ENCODE measurements at regions not wholly inside any gene's neighbourhood (a gene's known extent, or its start where the extent isn't known, plus 50 kb on each side); places are given as distances from the start of the nearest gene placed in this dataset.
"Not testable (repeated sequence)": the region's sequence is repeated elsewhere in the genome, so short reads cannot be mapped to it uniquely, and the experiment has no call there.

- H3K27ac Mint-ChIP-seq = no peak overlapping the region
- ATAC-seq = no peak
- no peak overlapping the region for H3K4me3 Mint-ChIP-seq
- no peaks in the 10 kb centered on the region for H3K4me1 Mint-ChIP-seq
- no peak for DNase-seq (ENCODE audit: low spot score in 2 of 2)
- H3K36me3 Mint-ChIP-seq = no peaks in the 10 kb centered on the region
- H3K9me3 Mint-ChIP-seq = no peaks in the 10 kb centered on the region
Measured at GRCh38 chr15:87561641-87562040, 694.9 kb downstream of the NTRK3 start.

- no peak overlapping the region for H3K27ac Mint-ChIP-seq
- H3K4me1 Mint-ChIP-seq = no peaks in the 10 kb centered on the region
- no peak for DNase-seq (ENCODE audit: low spot score in 2 of 2)
- H3K36me3 Mint-ChIP-seq = no peaks in the 10 kb centered on the region
- ATAC-seq = no peak
- peaks cover 6% of the 10 kb centered on the region for H3K9me3 Mint-ChIP-seq
- no peak overlapping the region for H3K4me3 Mint-ChIP-seq
Measured at GRCh38 chr15:87557881-87558280, 698.7 kb downstream of the NTRK3 start.

DNA sequence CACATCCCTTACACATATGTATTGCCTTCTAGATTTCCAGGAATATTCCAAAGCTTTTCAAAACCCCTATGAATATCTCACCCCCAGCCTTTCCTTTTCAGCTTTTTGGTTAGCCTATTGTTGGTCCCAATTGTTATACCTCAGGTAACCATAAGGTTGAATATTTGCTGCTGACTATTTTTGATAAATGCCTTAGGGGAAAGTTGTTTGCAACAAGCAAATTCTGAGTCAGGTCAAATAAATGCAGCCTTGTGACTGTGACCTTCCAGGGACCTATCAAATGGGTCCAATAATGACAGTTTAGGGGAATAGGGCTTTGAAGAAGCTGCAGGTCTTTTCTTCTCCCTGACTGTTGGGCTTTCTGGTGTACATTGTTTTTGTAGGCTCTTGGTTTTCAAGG lies 699.7 kb downstream of the NTRK3 start:
- peaks cover 6% of the 10 kb centered on the region for H3K9me3 Mint-ChIP-seq
- H3K4me3 Mint-ChIP-seq = no peak overlapping the region
- no peak for ATAC-seq
- DNase-seq (ENCODE audit: low spot score in 2 of 2) = no peak
- no peaks in the 10 kb centered on the region for H3K4me1 Mint-ChIP-seq
- no peak overlapping the region for H3K27ac Mint-ChIP-seq
- H3K36me3 Mint-ChIP-seq = no peaks in the 10 kb centered on the region

GRCh38 chr15:87549860-87550259 lies 706.7 kb downstream of the NTRK3 start:
- no peaks in the 10 kb centered on the region for H3K4me1 Mint-ChIP-seq
- H3K9me3 Mint-ChIP-seq = peaks cover 6% of the 10 kb centered on the region
- ATAC-seq (no peak), DNase-seq (ENCODE audit: low spot score in 2 of 2) (no peak)
- H3K36me3 Mint-ChIP-seq = no peaks in the 10 kb centered on the region
- H3K4me3 Mint-ChIP-seq = no peak overlapping the region
- H3K27ac Mint-ChIP-seq = no peak overlapping the region

GRCh38 chr15:87549296-87549695 lies 707.2 kb downstream of the NTRK3 start:
- Mint-ChIP-seq H3K4me1 (no peaks in the 10 kb centered on the region), H3K36me3 (no peaks in the 10 kb centered on the region), H3K9me3 (peaks cover 6% of the 10 kb centered on the region), H3K27ac (no peak overlapping the region), H3K4me3 (no peak overlapping the region)
- no peak for DNase-seq (ENCODE audit: low spot score in 2 of 2)
- no peak for ATAC-seq

DNA sequence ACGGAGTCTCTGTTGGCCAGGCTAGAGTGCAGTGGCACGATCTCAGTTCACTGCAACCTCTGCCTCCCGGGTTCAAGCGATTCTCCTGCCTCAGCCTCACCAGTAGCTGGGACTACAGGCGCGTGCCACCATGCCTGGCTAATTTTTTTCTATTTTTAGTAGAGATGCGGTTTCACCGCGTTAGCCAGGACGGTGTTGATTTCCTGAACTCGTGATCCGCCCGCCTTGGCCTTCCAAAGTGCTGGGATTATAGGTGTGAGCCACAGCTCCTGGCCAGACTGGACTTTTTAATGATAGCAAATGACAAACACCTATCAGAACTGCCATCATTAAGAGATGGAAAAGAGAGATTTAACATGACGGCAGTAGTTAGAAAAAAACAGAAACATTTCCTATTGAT lies 707.9 kb downstream of the NTRK3 start:
- H3K4me1 Mint-ChIP-seq; DNase-seq (ENCODE audit: low spot score in 2 of 2); H3K27ac Mint-ChIP-seq; H3K9me3 Mint-ChIP-seq; H3K36me3 Mint-ChIP-seq; ATAC-seq; H3K4me3 Mint-ChIP-seq: not testable (repeated sequence)

DNA sequence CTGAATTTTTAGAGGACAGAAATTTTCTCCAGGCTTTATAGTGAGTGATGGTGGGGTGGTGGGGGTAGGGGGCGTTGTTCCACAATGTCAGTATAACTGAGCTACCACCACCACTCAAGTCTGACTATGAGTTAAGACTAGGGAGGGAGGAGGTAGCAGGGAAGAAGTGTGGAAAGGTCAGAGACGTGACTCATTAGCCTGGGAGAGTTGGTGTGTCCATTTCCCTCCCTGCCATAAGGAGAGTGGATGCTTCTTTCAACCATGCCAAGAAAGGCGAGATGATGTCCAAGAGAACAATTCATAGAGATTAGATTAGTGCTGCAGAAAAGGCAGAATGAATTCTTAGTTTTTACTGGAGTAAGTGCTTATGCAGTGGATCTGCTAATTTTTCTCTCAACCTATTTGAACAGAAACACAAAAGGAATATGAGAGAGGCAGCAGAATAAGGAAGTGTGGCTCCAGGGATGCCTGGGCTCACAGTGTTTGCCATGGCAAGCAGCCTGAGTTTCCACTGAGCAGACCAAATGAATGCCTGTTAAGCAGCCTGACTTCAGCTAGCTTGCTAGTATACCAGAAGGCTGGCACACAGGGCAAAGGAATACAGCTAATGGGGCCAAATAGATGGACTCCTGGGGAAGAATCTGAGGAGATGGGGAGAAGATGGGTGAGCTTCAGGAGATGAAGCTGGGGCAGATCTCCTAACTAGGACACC lies 708.9 kb downstream of the NTRK3 start:
- H3K4me1 Mint-ChIP-seq = no peaks in the 10 kb centered on the region
- H3K4me3 Mint-ChIP-seq = no peak overlapping the region
- no peak overlapping the region for H3K27ac Mint-ChIP-seq
- no peaks in the 10 kb centered on the region for H3K36me3 Mint-ChIP-seq
- DNase-seq (ENCODE audit: low spot score in 2 of 2) (no peak), ATAC-seq (no peak)
- H3K9me3 Mint-ChIP-seq = no peaks in the 10 kb centered on the region

- ATAC-seq = no peak
- H3K36me3 Mint-ChIP-seq = no peaks in the 10 kb centered on the region
Measured at GRCh38 chr15:87538327-87538834, 718.2 kb downstream of the NTRK3 start.

GRCh38 chr15:87537295-87537694 lies 719.2 kb downstream of the NTRK3 start:
- ATAC-seq = no peak
- H3K4me3 Mint-ChIP-seq = no peak overlapping the region
- no peak for DNase-seq (ENCODE audit: low spot score in 2 of 2)
- no peaks in the 10 kb centered on the region for H3K36me3 Mint-ChIP-seq
- H3K4me1 Mint-ChIP-seq = no peaks in the 10 kb centered on the region
- H3K9me3 Mint-ChIP-seq = no peaks in the 10 kb centered on the region
- no peak overlapping the region for H3K27ac Mint-ChIP-seq

More at GRCh38 chr15:87538327-87538834, 718.2 kb downstream of the NTRK3 start:
- H3K4me1 Mint-ChIP-seq = no peaks in the 10 kb centered on the region
- DNase-seq (ENCODE audit: low spot score in 2 of 2) = no peak
- H3K4me3 Mint-ChIP-seq = no peak overlapping the region
- H3K9me3 Mint-ChIP-seq = no peaks in the 10 kb centered on the region
- H3K27ac Mint-ChIP-seq = no peak overlapping the region

DNA sequence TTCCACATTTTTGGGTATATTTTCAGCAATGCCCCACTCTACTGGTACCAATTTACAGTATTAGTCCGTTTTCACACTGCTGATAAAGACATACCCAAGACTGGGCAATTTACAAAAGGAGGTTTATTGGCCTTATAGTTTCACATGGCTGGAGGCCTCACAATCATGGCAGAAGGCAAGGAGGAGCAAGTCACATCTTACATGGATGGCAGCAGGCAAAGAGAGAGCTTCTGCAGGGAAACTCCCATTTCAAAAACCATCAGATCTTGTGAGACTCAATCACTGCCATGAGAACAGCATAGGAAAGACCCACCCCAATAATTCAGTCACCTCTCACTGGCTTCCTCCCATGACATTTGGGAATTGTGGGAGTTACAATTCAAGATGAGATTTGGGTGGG lies 722.9 kb downstream of the NTRK3 start:
- not testable (repeated sequence) for ATAC-seq

DNA sequence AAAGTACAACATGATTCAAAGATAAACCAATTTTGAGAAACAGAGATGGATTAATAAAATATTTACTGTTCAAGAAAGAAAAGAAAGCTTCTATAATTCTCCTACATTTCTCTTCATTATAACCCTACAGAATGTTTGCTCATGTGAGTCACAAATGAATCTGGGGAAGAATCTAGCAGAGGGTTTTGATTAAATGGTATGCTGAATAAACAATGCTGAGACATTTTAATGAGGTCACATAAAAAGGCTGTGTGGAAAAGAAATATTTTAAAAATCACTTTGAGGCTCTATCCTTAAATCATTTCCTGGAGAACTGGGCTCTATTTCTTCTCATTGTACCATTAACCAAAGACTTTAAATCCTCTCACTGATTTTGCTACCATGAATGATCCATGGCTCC lies 727.7 kb downstream of the NTRK3 start:
- H3K4me1 Mint-ChIP-seq = no peaks in the 10 kb centered on the region
- H3K36me3 Mint-ChIP-seq = no peaks in the 10 kb centered on the region
- no peak overlapping the region for H3K27ac Mint-ChIP-seq
- no peak for ATAC-seq
- no peak overlapping the region for H3K4me3 Mint-ChIP-seq
- no peaks in the 10 kb centered on the region for H3K9me3 Mint-ChIP-seq
- DNase-seq (ENCODE audit: low spot score in 2 of 2) = no peak

More for the DNA sequence above, 722.9 kb downstream of the NTRK3 start:
- H3K4me1 Mint-ChIP-seq; H3K36me3 Mint-ChIP-seq; H3K27ac Mint-ChIP-seq; H3K9me3 Mint-ChIP-seq; H3K4me3 Mint-ChIP-seq; DNase-seq (ENCODE audit: low spot score in 2 of 2): not testable (repeated sequence)

DNA sequence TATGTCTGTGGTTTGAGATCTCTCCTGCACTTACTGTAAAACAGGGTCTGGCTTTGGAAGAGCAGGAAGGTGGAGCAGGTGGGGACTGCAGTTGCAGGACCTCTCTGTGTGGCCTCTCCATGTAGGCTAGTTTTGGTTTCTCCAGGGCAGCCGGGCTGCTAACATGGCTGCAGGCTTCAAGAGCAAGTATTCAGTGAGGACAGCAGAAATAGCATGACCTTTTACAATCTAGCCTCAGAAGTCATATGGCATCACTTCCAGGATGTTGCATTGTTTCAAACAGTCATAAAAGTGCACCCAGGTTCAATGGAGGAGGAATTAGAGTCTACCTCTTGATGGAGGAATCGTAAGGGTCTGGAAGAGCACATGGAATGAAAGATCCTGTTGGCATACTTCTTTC lies 728.7 kb downstream of the NTRK3 start:
- H3K4me1 Mint-ChIP-seq = no peaks in the 10 kb centered on the region
- no peaks in the 10 kb centered on the region for H3K9me3 Mint-ChIP-seq
- no peak overlapping the region for H3K4me3 Mint-ChIP-seq
- DNase-seq (ENCODE audit: low spot score in 2 of 2) (no peak), ATAC-seq (no peak)
- no peaks in the 10 kb centered on the region for H3K36me3 Mint-ChIP-seq
- no peak overlapping the region for H3K27ac Mint-ChIP-seq

GRCh38 chr15:87527416-87527815 lies 729.1 kb downstream of the NTRK3 start:
- DNase-seq (ENCODE audit: low spot score in 2 of 2) = no peak
- no peaks in the 10 kb centered on the region for H3K4me1 Mint-ChIP-seq
- H3K9me3 Mint-ChIP-seq = no peaks in the 10 kb centered on the region
- no peak overlapping the region for H3K4me3 Mint-ChIP-seq
- no peak overlapping the region for H3K27ac Mint-ChIP-seq
- ATAC-seq = no peak
- no peaks in the 10 kb centered on the region for H3K36me3 Mint-ChIP-seq

GRCh38 chr15:87523516-87523915 lies 733.0 kb downstream of the NTRK3 start:
- no peak for ATAC-seq
- Mint-ChIP-seq H3K27ac (no peak overlapping the region), H3K9me3 (no peaks in the 10 kb centered on the region), H3K36me3 (no peaks in the 10 kb centered on the region), H3K4me1 (no peaks in the 10 kb centered on the region), H3K4me3 (no peak overlapping the region)
- no peak for DNase-seq (ENCODE audit: low spot score in 2 of 2)

DNA sequence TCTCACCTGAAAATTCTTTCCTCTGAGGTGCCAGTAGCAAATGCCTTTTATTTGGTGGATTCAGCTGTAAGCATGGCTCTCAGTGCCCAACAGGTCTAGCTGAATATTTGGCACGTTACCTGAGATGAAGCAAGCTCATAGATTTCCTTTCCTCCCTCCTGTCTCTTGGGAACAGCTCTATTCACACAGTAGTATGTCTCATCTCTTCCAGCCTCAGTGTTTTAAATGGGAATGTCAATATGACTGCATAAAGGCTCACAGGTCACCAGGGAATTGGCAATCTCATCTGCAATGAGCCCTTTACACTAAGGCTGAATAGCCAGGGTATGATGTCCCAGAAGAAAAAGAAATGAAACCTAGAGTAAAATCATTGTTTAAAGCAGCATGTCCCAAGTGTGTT lies 733.5 kb downstream of the NTRK3 start:
- H3K27ac Mint-ChIP-seq = no peak overlapping the region
- no peaks in the 10 kb centered on the region for H3K4me1 Mint-ChIP-seq
- no peak overlapping the region for H3K4me3 Mint-ChIP-seq
- ATAC-seq = no peak
- no peaks in the 10 kb centered on the region for H3K36me3 Mint-ChIP-seq
- no peaks in the 10 kb centered on the region for H3K9me3 Mint-ChIP-seq
- no peak for DNase-seq (ENCODE audit: low spot score in 2 of 2)

DNA sequence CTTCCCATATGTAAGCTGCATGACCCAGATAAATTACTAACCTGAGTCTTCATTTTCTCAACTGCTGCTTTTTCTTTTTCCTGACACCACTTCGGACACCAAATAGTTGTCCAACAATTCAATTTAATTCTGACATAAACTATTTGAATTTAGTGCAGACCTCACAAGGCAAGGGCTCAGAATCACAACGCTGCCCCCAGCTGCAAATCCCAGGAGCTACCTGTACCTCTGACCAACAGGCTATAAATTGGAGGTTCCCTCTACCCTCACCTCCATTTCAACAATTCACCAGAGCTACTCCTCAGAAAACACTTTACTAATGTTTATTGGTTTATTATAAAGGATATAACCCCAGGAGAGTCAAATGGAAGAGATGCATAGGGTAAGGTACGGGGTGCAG lies 737.6 kb downstream of the NTRK3 start:
- ATAC-seq = no peak
- no peaks in the 10 kb centered on the region for H3K4me1 Mint-ChIP-seq
- no peak for DNase-seq (ENCODE audit: low spot score in 2 of 2)
- H3K9me3 Mint-ChIP-seq = no peaks in the 10 kb centered on the region
- H3K27ac Mint-ChIP-seq = no peak overlapping the region
- no peak overlapping the region for H3K4me3 Mint-ChIP-seq
- no peaks in the 10 kb centered on the region for H3K36me3 Mint-ChIP-seq
